Spleen (tissue), 7 donors: ENCODE measurements at regions not wholly inside any gene's neighbourhood (a gene's known extent, or its start where the extent isn't known, plus 50 kb on each side); places are given as distances from the start of the nearest gene placed in this dataset.

ENCODE experiments used
- CTCF ChIP-seq, 11 experiments: fragments of 200-600 bp in 7 of 11; fragments of 450-650 bp in 4 of 11; sonication (generic) in 4 of 11; IDR thresholded peaks in 8 of 11; conservative IDR thresholded peaks in 3 of 11; 1 replicate in 7 of 11; 2 replicates in 4 of 11; pipeline versions ENCODE4 v1.4.0 to v1.8.0; 2016 to 2021; ENCODE audit warnings: antibody characterized with exemption in 11 of 11, inconsistent platforms in 4 of 11, mild to moderate bottlenecking in 1 of 11
- POLR2A ChIP-seq, 3 donors: fragments of 450-650 bp; IDR thresholded peaks; one replicate each; pipeline ENCODE4 v1.5.1; 2017; ENCODE audit warnings: antibody characterized with exemption in 3 of 3, mild to moderate bottlenecking in 1 of 3
- donor health status: DM: no; HTN: no; CAD: no; lungs with moderate emphysema.
- donor health status: DM: no; HTN: no; CAD: no.
- donor health status: DM: no; HTN: no; CAD: no.

GRCh38 chr2:182628916-182629315 is 87.1 kb upstream of the DNAJC10 start:
- TF ChIP-seq CTCF (IDR thresholded peaks at IDR 0.05 in 8 of 11, conservative IDR thresholded peaks at IDR 0.05 in 3 of 11), result no peak
- no peak for TF ChIP-seq POLR2A (IDR thresholded peaks at IDR 0.05)
